ENCODE measurements at regions not wholly inside any gene's neighbourhood (a gene's known extent, or its start where the extent isn't known, plus 50 kb on each side); places are given as distances from the start of the nearest gene placed in this dataset.
A peak's percentile ranks its signal among the peaks of the same experiment; 100 is the strongest.

GRCh38 chrX:6778544-6779503, 243.9 kb upstream of the VCX3A start:
- no peak for DNase-seq

- DNase-seq = no peak
Observed at GRCh38 chrX:6777238-6778002, 242.5 kb upstream of the VCX3A start.

DNA sequence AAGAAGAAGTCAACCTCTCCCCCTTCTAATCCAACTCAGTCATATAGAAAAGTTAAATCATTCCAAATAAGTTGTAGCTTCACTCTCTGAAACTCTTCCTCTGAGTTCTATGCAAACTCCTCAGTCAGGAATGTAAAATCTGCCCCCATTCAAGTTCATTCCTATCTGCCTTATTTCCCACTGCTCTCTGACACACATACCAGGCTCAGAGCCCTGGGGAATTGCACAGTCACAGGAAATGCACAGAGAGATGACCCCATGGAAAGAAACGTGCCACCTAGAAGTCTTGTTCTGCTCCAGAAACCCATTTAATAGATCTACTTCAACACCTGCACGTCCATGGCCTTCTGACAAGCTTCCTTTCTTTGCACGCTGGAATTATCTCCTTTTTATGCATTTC, 236.0 kb upstream of the VCX3A start:
- DNase-seq = no peak

DNA sequence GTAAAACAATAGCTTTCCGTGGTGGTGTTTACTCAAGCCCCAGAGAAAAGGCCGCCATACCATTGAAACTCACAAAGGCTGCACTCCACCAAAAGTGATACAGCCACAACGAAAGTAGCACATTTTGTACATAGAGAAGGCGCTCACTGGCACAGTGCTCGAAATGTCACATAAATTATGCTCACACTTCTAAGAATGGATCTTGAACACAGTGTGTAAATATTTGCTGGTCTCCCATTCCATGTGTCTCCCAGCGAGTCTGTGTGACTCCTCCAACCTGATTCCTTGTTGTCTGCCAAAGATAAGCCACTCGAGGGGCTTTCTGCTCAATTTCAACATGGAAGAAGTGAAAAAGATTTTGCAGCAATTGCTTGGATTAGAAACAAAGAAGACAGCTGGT, 234.0 kb upstream of the VCX3A start:
- DNase-seq = peak; percentile 78

- no peak for DNase-seq
Observed at GRCh38 chrX:6761251-6761650, 226.3 kb upstream of the VCX3A start.

DNA sequence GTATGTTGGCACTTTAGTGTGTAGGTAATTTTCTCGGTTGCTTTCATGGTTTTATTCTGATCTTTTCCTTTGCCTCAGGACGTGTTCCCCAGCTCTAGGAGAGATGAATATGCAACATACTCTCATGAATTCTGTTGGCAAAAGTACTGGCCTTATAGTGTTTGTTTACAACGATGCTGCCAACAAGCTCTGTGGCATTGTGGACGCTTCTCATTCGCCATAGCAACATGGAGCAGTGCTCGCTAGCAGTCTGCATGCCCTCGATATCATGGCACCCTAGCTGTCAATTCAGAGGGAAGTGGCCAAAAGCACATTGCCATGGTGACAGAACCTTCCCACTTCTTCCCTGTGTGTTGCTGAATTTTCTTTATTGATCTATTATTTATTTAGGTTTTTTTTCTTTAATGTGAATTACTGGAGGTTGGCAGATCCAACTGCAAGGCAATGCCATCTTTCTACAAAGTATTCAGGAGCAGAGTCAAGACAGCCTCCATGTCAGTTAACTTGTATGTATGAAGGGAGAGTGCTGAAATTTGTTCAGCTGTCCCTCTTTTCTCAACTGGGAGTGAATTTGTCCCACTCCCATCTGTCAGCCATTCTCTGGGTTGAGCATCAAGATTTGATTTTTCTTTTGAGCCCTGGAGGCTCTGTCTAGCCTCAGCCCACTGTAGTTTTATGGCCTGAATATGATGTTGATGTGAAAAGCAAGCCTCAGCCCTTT, 224.9 kb upstream of the VCX3A start:
- no peak for DNase-seq

GRCh38 chrX:6758234-6758633, 223.3 kb upstream of the VCX3A start:
- no peak for DNase-seq

DNA sequence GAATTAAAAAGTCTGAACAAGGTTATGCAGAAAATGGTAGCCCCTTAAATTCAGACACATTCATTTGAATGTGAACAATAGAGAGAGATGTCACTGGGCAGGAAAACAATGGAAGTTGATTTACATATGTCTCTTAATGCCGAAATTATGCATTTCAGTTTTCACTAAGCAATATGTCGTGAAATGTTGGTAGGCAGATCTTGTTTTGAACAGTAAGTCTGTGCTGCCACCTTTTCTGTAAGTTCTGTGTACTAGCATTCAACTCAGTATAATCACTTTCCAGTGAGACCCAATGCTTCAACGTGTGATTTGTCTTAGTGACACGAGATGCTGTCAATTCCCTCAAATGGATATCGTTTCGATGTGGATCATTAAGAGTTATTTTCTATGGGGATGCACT, 222.7 kb upstream of the VCX3A start:
- no peak for DNase-seq

DNA sequence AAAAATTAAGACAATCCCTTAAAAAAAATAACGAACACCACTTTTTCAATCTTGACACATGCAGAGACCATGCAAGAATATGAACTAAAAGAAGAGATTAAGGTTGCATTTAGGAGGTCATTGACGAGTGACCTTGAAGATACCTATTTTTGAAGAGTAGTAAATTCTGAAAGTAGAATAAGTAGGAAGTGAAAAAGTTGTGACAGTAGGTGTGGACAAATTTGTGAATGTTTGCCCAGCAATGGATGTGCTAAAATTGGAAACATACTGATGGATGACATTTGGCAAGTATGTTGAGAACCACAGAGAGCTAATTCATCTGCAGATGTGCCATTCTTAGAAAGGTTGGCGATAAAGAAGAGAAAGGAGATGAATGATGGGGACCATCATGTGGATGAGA, 213.7 kb upstream of the VCX3A start:
- DNase-seq = no peak

DNA sequence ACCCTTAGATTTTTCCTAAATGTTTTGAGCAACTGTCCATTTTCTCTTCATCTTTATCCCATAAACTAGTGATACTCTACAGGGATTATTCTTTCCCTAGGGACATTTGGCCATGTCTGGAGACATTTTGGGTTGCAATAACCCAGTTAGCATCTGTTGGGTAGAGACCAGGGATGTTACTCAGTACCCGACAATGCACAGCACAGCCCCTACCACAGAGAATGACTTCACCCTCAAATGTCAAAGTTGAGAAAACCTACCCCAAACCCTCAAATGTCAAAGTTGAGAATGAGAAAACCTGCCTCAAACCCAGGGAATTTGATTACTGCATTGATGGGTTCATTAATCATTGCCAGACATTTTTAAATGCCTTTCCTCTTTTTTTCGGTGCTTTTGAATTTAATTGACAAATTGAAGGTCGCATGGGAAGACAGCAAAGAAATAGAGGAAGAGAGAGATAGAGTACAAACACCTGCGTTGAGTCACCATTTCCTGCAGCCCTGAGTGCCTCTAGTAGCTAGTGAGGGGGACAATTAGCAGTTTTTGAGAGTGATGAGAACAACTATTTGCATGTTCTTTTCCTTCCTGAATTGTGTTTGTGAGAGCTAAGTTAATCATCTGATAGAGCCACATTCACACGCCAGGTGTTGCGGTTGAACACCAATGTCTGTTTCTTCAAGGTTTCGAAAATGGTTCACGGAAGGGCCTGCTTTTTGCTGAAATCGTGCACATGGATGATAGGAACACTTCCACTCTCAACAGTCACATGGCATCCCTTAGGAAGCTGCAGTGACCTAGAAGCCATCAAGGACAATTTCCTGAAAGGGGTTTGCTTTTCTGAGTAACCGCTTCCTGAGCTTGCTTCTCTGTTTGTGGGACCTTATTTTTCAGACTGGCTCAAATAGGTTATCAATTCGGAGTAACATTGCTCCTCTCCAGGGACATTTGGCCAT, 203.9 kb upstream of the VCX3A start:
- DNase-seq = no peak

GRCh38 chrX:6734844-6735634, 200.1 kb upstream of the VCX3A start:
- DNase-seq = no peak

DNA sequence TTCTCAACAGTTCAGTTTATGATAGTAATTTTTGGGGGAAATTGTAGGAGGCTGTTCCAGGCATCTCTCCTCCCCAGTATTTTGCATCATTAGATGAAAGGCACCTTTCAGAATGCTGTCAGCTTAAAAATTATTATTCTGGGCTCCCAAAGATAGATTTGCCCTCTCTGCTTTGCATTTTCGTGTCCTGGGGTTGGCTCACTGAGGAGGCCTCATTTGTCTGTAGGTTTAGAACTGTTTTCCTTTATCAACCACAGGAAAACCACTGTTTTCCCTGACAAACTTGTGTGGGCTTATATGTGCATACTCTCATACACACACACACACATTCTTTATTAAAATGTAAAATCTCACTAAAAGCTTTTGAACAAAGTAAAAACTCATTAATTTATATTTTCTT, 197.2 kb upstream of the VCX3A start:
- DNase-seq = no peak

DNA sequence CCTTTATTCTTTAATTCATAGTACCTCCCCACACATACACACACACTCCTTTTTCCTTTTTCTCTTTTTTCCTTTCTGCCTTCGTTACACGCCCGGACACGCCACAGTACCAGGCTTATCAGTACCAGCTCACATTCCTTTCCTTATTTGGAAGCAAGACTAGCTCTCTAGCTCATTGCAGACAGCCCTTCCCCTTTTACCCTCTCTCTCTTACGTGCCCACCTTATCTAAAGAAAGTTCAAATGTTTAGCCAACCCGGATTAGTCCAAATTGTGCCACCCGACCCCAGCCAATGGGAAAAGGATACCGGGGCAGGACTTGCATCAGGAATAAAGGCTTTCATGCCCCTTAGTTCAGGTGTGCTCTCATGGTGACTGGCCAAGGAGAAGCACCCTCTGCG, 194.7 kb upstream of the VCX3A start:
- no peak for DNase-seq

DNA sequence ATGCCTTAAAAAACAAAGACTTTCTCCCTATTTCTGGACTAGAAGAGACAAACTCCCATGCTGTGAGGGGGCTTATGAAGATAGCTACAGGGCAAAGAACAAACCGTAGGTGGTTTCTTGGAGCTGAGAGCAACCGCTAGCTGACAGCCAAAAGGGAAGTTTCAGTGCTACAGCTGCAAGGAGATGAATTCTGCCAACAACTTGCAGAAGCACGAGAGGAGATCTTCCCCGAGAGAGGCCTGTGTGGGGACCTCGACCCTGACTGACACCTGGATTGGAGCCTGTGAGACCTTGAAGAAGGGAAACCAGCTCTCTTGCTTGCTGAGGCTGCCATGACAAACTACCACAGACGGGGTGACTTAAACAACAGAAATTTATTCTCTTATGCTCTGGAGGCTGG, 183.8 kb upstream of the VCX3A start:
- DNase-seq = no peak

- no peak for DNase-seq
Observed at GRCh38 chrX:6708676-6709380, 173.9 kb upstream of the VCX3A start.

GRCh38 chrX:6708041-6708440, 173.1 kb upstream of the VCX3A start:
- DNase-seq = no peak

DNA sequence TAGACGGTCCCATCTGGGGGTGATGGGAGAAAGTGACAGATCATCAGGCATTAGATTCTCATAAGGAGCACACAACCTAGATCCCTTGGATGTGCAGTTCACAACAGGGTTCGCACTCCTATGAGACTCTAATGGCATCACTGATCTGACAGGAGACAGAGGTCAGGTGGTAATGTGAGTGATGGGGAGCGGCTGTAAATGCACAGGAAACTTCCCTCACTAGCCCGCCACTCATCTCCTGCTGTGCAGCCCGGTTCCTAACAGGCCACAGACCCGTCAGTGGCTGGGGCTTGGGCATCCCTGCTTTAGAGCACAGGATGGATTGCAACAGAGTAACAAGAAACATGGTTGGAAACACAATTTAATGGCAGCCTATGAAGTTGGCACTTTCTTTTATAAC, 172.6 kb upstream of the VCX3A start:
- no peak for DNase-seq

GRCh38 chrX:6701085-6701484, 166.2 kb upstream of the VCX3A start:
- no peak for DNase-seq

- no peak for DNase-seq
Observed at GRCh38 chrX:6695717-6696116, 160.8 kb upstream of the VCX3A start.

DNA sequence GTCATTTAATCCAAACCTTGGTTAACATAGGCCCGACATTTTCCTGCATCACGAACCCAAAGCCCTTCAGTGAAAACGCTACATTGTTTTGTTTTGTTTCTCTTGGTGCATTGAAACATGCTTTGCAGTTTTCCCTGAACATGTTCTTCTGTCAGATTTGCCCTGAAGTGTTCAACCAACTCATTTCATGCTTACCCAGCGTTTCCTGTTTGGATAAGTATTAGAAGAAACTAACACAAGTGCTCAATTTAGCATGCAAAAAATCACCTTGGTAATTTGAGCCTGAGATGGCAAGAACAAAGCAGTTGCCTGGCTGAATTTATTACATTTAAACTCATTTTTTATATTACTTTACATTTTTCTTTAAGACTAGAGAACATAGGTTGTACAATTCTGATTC, 160.1 kb upstream of the VCX3A start:
- DNase-seq = no peak

DNA sequence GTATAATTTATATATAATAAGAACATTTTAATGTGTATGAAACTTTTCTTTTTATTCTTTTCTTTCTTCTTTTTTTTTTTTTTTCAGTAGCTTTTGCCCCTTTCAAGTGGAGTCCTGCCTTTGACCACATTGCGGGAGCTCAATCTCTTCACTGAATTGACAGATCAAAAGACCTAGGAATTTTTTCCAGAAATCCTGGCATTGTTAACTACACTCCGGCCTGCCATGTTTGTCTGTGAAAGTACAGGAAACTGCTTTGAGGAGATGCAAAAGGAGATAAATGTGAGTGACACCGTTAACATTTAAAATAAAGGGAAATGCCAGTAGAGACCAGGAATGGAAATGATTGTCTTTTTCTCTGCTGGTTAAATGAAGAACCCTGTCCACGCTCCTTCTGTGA, 159.3 kb upstream of the VCX3A start:
- no peak for DNase-seq

All from NCI-H345 (cell line).